Liver (tissue), 8 donors: ENCODE measurements at regions not wholly inside any gene's neighbourhood (a gene's known extent, or its start where the extent isn't known, plus 50 kb on each side); places are given as distances from the start of the nearest gene placed in this dataset.

Source experiments
- DNase-seq: peaks from one replicate; pipeline ENCODE4 v3.0.0-alpha.2; 2017; ENCODE audit warnings: low spot score
- H3K27ac ChIP-seq, 2 donors: one replicate each; pipeline ENCODE4 v1.7.0; 2013; ENCODE audit warnings: inconsistent platforms in 2 of 2, low read length in 2 of 2, control low read depth in 1 of 2, low read depth in 1 of 2, mild to moderate bottlenecking in 1 of 2
- H3K27me3 ChIP-seq, 4 donors: one replicate each; pipeline versions ENCODE4 v1.6.1 to v1.7.0; 2013; ENCODE audit warnings: low read length in 3 of 4, inconsistent platforms in 1 of 4, mild to moderate bottlenecking in 1 of 4, moderate library complexity in 1 of 4; ENCODE audit not compliant: control insufficient read depth in 4 of 4, insufficient read depth in 4 of 4
- H3K36me3 ChIP-seq, 4 donors: one replicate each; pipeline versions ENCODE4 v1.6.1 to v1.7.0; 2013; ENCODE audit warnings: low read length in 3 of 4, mild to moderate bottlenecking in 3 of 4, low read depth in 1 of 4, moderate library complexity in 1 of 4; ENCODE audit not compliant: control insufficient read depth in 4 of 4, insufficient read depth in 3 of 4
- H3K4me1 ChIP-seq, 4 donors: one replicate each; pipeline versions ENCODE4 v1.6.1 to v1.7.0; 2013; ENCODE audit warnings: low read length in 3 of 4, mild to moderate bottlenecking in 3 of 4, moderate library complexity in 1 of 4; ENCODE audit not compliant: control insufficient read depth in 4 of 4, insufficient read depth in 4 of 4
- H3K4me3 ChIP-seq, 3 donors: one replicate each; pipeline versions ENCODE4 v1.6.1 to v1.7.0; 2013; ENCODE audit warnings: low read length in 3 of 3, control low read depth in 1 of 3, low read depth in 1 of 3, mild to moderate bottlenecking in 1 of 3
- H3K9ac ChIP-seq, 2 donors: one replicate each; pipeline ENCODE4 v1.7.0; 2013; ENCODE audit warnings: low read length in 2 of 2, mild to moderate bottlenecking in 2 of 2, moderate library complexity in 2 of 2, control low read depth in 1 of 2, low read depth in 1 of 2
- H3K9me3 ChIP-seq, 4 donors: one replicate each; pipeline versions ENCODE4 v1.6.1 to v1.7.0; 2013; ENCODE audit warnings: low read length in 3 of 4; ENCODE audit not compliant: control insufficient read depth in 4 of 4
- EGR1 ChIP-seq, 2 donors: IDR thresholded peaks; 2 replicates each; pipeline ENCODE4 v1.6.1; 2016 to 2018; ENCODE audit warnings: antibody characterized with exemption in 2 of 2, low read depth in 2 of 2
- FOXA1 ChIP-seq: IDR thresholded peaks from 2 replicates; pipeline ENCODE4 v1.6.1; 2016; ENCODE audit warnings: antibody characterized with exemption
- FOXA2 ChIP-seq: IDR thresholded peaks from 2 replicates; pipeline ENCODE4 v1.6.1; 2016; ENCODE audit warnings: antibody characterized with exemption
- GABPA ChIP-seq, 2 donors: IDR thresholded peaks in 1 of 2; conservative IDR thresholded peaks in 1 of 2; 2 replicates each; pipeline ENCODE4 v1.6.1; 2016; ENCODE audit warnings: antibody characterized with exemption in 2 of 2, mild to moderate bottlenecking in 1 of 2, moderate library complexity in 1 of 2
- HNF4A ChIP-seq, 2 donors: conservative IDR thresholded peaks; 2 replicates each; pipeline ENCODE4 v1.6.1; 2016; ENCODE audit warnings: antibody characterized with exemption in 2 of 2, mild to moderate bottlenecking in 2 of 2
- HNF4G ChIP-seq: IDR thresholded peaks from 2 replicates; pipeline ENCODE4 v1.6.1; 2016; ENCODE audit warnings: antibody characterized with exemption
- JUND ChIP-seq, 2 donors: IDR thresholded peaks; 2 replicates each; pipeline ENCODE4 v1.6.1; 2016; ENCODE audit warnings: antibody characterized with exemption in 2 of 2
- MAX ChIP-seq: IDR thresholded peaks from 2 replicates; pipeline ENCODE4 v1.6.1; 2016; ENCODE audit warnings: antibody characterized with exemption
- NR2F2 ChIP-seq: IDR thresholded peaks from 2 replicates; pipeline ENCODE4 v1.6.1; 2016; ENCODE audit warnings: antibody characterized with exemption
- RAD21 ChIP-seq, 2 donors: IDR thresholded peaks; 2 replicates each; pipeline ENCODE4 v1.6.1; 2016; ENCODE audit warnings: antibody characterized with exemption in 2 of 2, mild to moderate bottlenecking in 2 of 2
- RXRA ChIP-seq, 2 donors: IDR thresholded peaks; 2 replicates each; pipeline ENCODE4 v1.6.1; 2017 to 2018; ENCODE audit warnings: antibody characterized with exemption in 2 of 2, mild to moderate bottlenecking in 1 of 2
- SP1 ChIP-seq: IDR thresholded peaks from 2 replicates; pipeline ENCODE4 v1.6.1; 2018; ENCODE audit warnings: antibody characterized with exemption, mild to moderate bottlenecking
- TAF1 ChIP-seq: conservative IDR thresholded peaks from 2 replicates; pipeline ENCODE4 v1.6.1; 2016; ENCODE audit warnings: antibody characterized with exemption, mild to moderate bottlenecking
- YY1 ChIP-seq: IDR thresholded peaks from 2 replicates; pipeline ENCODE4 v1.6.1; 2016; ENCODE audit warnings: antibody characterized with exemption, mild to moderate bottlenecking
- WGBS: extraction: QIAGEN DNeasy Blood & Tissue Kit; methylation state at CpG from one replicate; pipeline ENCODE4 v1.1.7; 2013; 5-methylcytosine and 5-hydroxymethylcytosine counted together
- TF ChIP-seq, protein P1 (sequence below): IDR thresholded peaks from 2 replicates; pipeline ENCODE4 v1.6.1; 2016; ENCODE audit warnings: antibody characterized with exemption
- TF ChIP-seq, protein P2 (sequence below): fragments of 150-350 bp; IDR thresholded peaks from 2 replicates; pipeline ENCODE4 v1.5.1; 2017; ENCODE audit warnings: improper control_type of control experiment, low read depth, low read length; ENCODE audit not compliant: missing input control
- TF ChIP-seq, protein P3 (sequence below): IDR thresholded peaks from 2 replicates; pipeline ENCODE4 v1.6.1; 2016; ENCODE audit warnings: antibody characterized with exemption
- TF ChIP-seq, protein P4 (sequence below): IDR thresholded peaks from 2 replicates; pipeline ENCODE4 v1.6.1; 2016; ENCODE audit warnings: antibody characterized with exemption, mild to moderate bottlenecking
- donor health status: healthy.
- donor health status: healthy.
- donor health status: healthy.
- donor health status: healthy.
- donor health status: healthy.

DNA sequence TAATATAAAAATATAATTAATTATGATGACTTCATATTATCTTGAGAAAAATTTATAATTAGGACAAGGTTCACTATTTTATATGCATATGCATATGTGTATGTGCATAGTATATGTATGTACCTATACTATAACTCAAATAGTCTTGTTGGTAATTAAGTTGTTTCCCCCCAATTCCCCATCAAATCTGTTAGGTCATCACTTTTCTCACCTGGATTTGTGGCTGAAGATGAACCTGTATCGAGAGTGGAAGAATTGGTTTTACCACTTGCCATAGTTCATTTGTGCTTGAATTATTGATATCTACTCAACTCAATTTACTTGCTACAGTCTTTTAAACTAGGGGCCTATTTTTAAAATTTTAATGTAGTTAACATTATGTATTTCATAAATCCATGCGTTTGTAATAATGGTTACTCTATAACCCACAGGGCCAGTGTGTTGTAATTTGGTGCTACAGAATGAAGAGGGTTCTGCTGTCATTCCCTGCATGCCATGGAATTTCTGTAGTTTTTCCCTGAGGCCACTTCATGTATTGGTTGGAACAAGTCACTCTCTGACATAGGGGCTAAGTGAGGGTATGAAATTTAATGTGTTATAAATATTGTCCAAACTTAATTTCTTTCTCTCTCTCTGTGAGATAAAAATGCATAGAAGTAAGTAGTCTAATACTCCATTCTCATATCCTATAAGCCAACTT is 74.9 kb downstream of the TAF11L14 start:
- H3K27ac ChIP-seq: no peak overlapping the region
- no peaks in the 10 kb centered on the region for H3K36me3 ChIP-seq
- TF ChIP-seq FOXA2: no peak
- TF ChIP-seq MAX: no peak
- no peak for TF ChIP-seq FOXA1
- TF ChIP-seq RAD21 (IDR thresholded peaks at IDR 0.05): no peak
- TF ChIP-seq, protein P1, sequence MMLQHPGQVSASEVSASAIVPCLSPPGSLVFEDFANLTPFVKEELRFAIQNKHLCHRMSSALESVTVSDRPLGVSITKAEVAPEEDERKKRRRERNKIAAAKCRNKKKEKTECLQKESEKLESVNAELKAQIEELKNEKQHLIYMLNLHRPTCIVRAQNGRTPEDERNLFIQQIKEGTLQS: no peak
- no peak for TF ChIP-seq EGR1 (IDR thresholded peaks at IDR 0.05; ENCODE audit: low read depth in 2 of 2)
- TF ChIP-seq, protein P2, sequence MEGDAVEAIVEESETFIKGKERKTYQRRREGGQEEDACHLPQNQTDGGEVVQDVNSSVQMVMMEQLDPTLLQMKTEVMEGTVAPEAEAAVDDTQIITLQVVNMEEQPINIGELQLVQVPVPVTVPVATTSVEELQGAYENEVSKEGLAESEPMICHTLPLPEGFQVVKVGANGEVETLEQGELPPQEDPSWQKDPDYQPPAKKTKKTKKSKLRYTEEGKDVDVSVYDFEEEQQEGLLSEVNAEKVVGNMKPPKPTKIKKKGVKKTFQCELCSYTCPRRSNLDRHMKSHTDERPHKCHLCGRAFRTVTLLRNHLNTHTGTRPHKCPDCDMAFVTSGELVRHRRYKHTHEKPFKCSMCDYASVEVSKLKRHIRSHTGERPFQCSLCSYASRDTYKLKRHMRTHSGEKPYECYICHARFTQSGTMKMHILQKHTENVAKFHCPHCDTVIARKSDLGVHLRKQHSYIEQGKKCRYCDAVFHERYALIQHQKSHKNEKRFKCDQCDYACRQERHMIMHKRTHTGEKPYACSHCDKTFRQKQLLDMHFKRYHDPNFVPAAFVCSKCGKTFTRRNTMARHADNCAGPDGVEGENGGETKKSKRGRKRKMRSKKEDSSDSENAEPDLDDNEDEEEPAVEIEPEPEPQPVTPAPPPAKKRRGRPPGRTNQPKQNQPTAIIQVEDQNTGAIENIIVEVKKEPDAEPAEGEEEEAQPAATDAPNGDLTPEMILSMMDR: no peak
- TF ChIP-seq RXRA (IDR thresholded peaks at IDR 0.05): no peak
- no peak for TF ChIP-seq TAF1
- TF ChIP-seq, protein P3, sequence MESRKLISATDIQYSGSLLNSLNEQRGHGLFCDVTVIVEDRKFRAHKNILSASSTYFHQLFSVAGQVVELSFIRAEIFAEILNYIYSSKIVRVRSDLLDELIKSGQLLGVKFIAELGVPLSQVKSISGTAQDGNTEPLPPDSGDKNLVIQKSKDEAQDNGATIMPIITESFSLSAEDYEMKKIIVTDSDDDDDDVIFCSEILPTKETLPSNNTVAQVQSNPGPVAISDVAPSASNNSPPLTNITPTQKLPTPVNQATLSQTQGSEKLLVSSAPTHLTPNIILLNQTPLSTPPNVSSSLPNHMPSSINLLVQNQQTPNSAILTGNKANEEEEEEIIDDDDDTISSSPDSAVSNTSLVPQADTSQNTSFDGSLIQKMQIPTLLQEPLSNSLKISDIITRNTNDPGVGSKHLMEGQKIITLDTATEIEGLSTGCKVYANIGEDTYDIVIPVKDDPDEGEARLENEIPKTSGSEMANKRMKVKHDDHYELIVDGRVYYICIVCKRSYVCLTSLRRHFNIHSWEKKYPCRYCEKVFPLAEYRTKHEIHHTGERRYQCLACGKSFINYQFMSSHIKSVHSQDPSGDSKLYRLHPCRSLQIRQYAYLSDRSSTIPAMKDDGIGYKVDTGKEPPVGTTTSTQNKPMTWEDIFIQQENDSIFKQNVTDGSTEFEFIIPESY: no peak
- no peak for TF ChIP-seq JUND (IDR thresholded peaks at IDR 0.05)
- TF ChIP-seq HNF4A (conservative IDR thresholded peaks at IDR 0.05): no peak
- TF ChIP-seq NR2F2: no peak
- TF ChIP-seq YY1: no peak
- no peak for TF ChIP-seq SP1
- TF ChIP-seq, protein P4, sequence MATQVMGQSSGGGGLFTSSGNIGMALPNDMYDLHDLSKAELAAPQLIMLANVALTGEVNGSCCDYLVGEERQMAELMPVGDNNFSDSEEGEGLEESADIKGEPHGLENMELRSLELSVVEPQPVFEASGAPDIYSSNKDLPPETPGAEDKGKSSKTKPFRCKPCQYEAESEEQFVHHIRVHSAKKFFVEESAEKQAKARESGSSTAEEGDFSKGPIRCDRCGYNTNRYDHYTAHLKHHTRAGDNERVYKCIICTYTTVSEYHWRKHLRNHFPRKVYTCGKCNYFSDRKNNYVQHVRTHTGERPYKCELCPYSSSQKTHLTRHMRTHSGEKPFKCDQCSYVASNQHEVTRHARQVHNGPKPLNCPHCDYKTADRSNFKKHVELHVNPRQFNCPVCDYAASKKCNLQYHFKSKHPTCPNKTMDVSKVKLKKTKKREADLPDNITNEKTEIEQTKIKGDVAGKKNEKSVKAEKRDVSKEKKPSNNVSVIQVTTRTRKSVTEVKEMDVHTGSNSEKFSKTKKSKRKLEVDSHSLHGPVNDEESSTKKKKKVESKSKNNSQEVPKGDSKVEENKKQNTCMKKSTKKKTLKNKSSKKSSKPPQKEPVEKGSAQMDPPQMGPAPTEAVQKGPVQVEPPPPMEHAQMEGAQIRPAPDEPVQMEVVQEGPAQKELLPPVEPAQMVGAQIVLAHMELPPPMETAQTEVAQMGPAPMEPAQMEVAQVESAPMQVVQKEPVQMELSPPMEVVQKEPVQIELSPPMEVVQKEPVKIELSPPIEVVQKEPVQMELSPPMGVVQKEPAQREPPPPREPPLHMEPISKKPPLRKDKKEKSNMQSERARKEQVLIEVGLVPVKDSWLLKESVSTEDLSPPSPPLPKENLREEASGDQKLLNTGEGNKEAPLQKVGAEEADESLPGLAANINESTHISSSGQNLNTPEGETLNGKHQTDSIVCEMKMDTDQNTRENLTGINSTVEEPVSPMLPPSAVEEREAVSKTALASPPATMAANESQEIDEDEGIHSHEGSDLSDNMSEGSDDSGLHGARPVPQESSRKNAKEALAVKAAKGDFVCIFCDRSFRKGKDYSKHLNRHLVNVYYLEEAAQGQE: no peak
- TF ChIP-seq HNF4G: no peak
- TF ChIP-seq GABPA (IDR thresholded peaks at IDR 0.05 in 1 of 2, conservative IDR thresholded peaks at IDR 0.05 in 1 of 2): no peak
- no peak overlapping the region for H3K9ac ChIP-seq
- no peak overlapping the region for H3K4me3 ChIP-seq
- H3K4me1 ChIP-seq: no peaks in the 10 kb centered on the region
- WGBS: 75% methylated on average over 2 of the region's 2 CpGs
- H3K27me3 ChIP-seq: peaks cover 0 to 2% (median 0%) of the 10 kb centered on the region in 4 donors
- no peaks in the 10 kb centered on the region for H3K9me3 ChIP-seq
- DNase-seq: no peak
